WTC11 (cell line): ENCODE measurements at regions not wholly inside any gene's neighbourhood (a gene's known extent, or its start where the extent isn't known, plus 50 kb on each side); places are given as distances from the start of the nearest gene placed in this dataset.

ENCODE experiments used
- MAX ChIP-seq: sonication (generic); formaldehyde crosslinking; IDR thresholded peaks from 2 replicates; pipeline ENCODE4 v1.8.0; 2022; ENCODE audit warnings: mild to moderate bottlenecking, missing genetic modification reagents
- NR1H2 ChIP-seq: sonication (generic); formaldehyde crosslinking; IDR thresholded peaks from 2 replicates; pipeline ENCODE4 v1.9.0; 2021; ENCODE audit warnings: mild to moderate bottlenecking, moderate library complexity, missing genetic modification reagents
- SMAD3 ChIP-seq: sonication (generic); formaldehyde crosslinking; IDR thresholded peaks from 2 replicates; pipeline ENCODE4 v1.8.0; 2022; ENCODE audit warnings: missing genetic modification reagents, mild to moderate bottlenecking, borderline replicate concordance
- ZNF512 ChIP-seq: sonication (generic); formaldehyde crosslinking; IDR thresholded peaks from 2 replicates; pipeline ENCODE4 v1.8.1; 2022; ENCODE audit warnings: missing genetic modification reagents, borderline replicate concordance
- TF ChIP-seq, protein P1 (sequence below): fragments of 200-600 bp; IDR thresholded peaks from 2 replicates; pipeline ENCODE4 v1.8.0; 2022; ENCODE audit warnings: antibody characterized with exemption

GRCh38 chr11:39630365-39630764, 1829.1 kb downstream of the LRRC4C start:
- TF ChIP-seq ZNF512, result no peak
- TF ChIP-seq SMAD3 (CRISPR knock-in tag), result no peak
- TF ChIP-seq, protein P1, sequence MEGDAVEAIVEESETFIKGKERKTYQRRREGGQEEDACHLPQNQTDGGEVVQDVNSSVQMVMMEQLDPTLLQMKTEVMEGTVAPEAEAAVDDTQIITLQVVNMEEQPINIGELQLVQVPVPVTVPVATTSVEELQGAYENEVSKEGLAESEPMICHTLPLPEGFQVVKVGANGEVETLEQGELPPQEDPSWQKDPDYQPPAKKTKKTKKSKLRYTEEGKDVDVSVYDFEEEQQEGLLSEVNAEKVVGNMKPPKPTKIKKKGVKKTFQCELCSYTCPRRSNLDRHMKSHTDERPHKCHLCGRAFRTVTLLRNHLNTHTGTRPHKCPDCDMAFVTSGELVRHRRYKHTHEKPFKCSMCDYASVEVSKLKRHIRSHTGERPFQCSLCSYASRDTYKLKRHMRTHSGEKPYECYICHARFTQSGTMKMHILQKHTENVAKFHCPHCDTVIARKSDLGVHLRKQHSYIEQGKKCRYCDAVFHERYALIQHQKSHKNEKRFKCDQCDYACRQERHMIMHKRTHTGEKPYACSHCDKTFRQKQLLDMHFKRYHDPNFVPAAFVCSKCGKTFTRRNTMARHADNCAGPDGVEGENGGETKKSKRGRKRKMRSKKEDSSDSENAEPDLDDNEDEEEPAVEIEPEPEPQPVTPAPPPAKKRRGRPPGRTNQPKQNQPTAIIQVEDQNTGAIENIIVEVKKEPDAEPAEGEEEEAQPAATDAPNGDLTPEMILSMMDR, result no peak
- TF ChIP-seq NR1H2, result no peak
- TF ChIP-seq MAX, result no peak
